SK-N-SH (cell line): ENCODE measurements at regions not wholly inside any gene's neighbourhood (a gene's known extent, or its start where the extent isn't known, plus 50 kb on each side); places are given as distances from the start of the nearest gene placed in this dataset.

Source experiments
- CTCF ChIA-PET: fragments of 300-600, 350-600 bp; formaldehyde crosslinking; extraction: SDS; loops from one replicate; lab custom pipeline; 2021; lab: Yijun Ruan, JAX
- POLR2A ChIA-PET: fragments of 350-600 bp; sonication (Branson Sonifier 250); formaldehyde crosslinking; extraction: SDS; loops from one replicate; lab custom pipeline; 2020; ENCODE audit warnings: antibody characterized with exemption, inconsistent platforms; lab: Yijun Ruan, JAX
- DNase-seq: peaks from one replicate; pipeline ENCODE4 v3.0.0; 2012
- H2AFZ ChIP-seq: fragments of 200-600 bp; sonication (generic); 2 replicates; pipeline ENCODE4 v1.8.1; 2016; ENCODE audit warnings: antibody characterized with exemption, mild to moderate bottlenecking, low read depth
- H3F3A ChIP-seq: fragments of 200-600 bp; sonication (generic); replicated peaks from 2 replicates; pipeline ENCODE3; 2016; ENCODE audit warnings: antibody characterized with exemption, mild to moderate bottlenecking; ENCODE audit not compliant: insufficient read depth
- H3K27ac ChIP-seq, 2 experiments: fragments of 200-500 bp in 1 of 2; fragments of 200-600 bp in 1 of 2; sonication (Bioruptor generic) in 1 of 2; sonication (generic), shearing (Covaris generic) in 1 of 2; 2 replicates each; pipeline versions ENCODE4 v1.5.1 to v1.6.1; 2014 to 2016; ENCODE audit warnings: low read depth in 2 of 2, inconsistent platforms in 1 of 2, low read length in 1 of 2, mild to moderate bottlenecking in 1 of 2, mixed read lengths in 1 of 2
- H3K27me3 ChIP-seq: fragments of 200-600 bp; sonication (generic), shearing (Covaris generic); 2 replicates; pipeline ENCODE4 v1.6.1; 2016; ENCODE audit warnings: mixed run types; ENCODE audit not compliant: insufficient read depth
- H3K36me3 ChIP-seq, 2 experiments: fragments of 200-500 bp in 1 of 2; fragments of 200-600 bp in 1 of 2; sonication (Bioruptor generic) in 1 of 2; sonication (generic) in 1 of 2; replicated peaks in 1 of 2; 2 replicates each; pipeline versions ENCODE3 to v1.5.1; 2014 to 2016; ENCODE audit warnings: low read length in 1 of 2, mild to moderate bottlenecking in 1 of 2; ENCODE audit not compliant: insufficient read depth in 2 of 2, control insufficient read depth in 1 of 2
- H3K4me1 ChIP-seq, 2 experiments: fragments of 200-500 bp in 1 of 2; fragments of 200-600 bp in 1 of 2; sonication (Bioruptor generic) in 1 of 2; sonication (generic), shearing (Covaris generic) in 1 of 2; 2 replicates each; pipeline versions ENCODE4 v1.5.1 to v1.6.1; 2014 to 2016; ENCODE audit warnings: low read depth in 1 of 2, low read length in 1 of 2, mixed run types in 1 of 2; ENCODE audit not compliant: insufficient read depth in 2 of 2, control insufficient read depth in 1 of 2
- H3K4me2 ChIP-seq: fragments of 200-600 bp; sonication (generic), shearing (Covaris generic); 2 replicates; pipeline ENCODE4 v1.6.1; 2017; ENCODE audit warnings: mixed run types
- H3K4me3 ChIP-seq, 2 experiments: fragments of 200-500 bp in 1 of 2; fragments of 200-600 bp in 1 of 2; sonication (Bioruptor generic) in 1 of 2; sonication (generic), shearing (Covaris generic) in 1 of 2; 2 replicates each; pipeline versions ENCODE4 v1.5.1 to v1.8.1; 2014 to 2016; ENCODE audit warnings: low read depth in 2 of 2, inconsistent platforms in 1 of 2, low read length in 1 of 2, mild to moderate bottlenecking in 1 of 2, mixed read lengths in 1 of 2, moderate library complexity in 1 of 2
- H3K79me2 ChIP-seq: fragments of 200-600 bp; sonication (generic); 2 replicates; pipeline ENCODE4 v1.8.1; 2017; ENCODE audit warnings: mild to moderate bottlenecking; ENCODE audit not compliant: insufficient read depth
- H3K9ac ChIP-seq: fragments of 200-600 bp; sonication (generic); 2 replicates; pipeline ENCODE4 v1.6.1; 2017; ENCODE audit warnings: mixed run types
- H3K9me2 ChIP-seq: fragments of 200-600 bp; sonication (generic); 2 replicates; pipeline ENCODE4 v1.6.1; 2017; ENCODE audit warnings: mixed run types
- H3K9me3 ChIP-seq: fragments of 200-600 bp; sonication (generic); 2 replicates; pipeline ENCODE4 v1.6.1; 2017; ENCODE audit warnings: mixed run types, mild to moderate bottlenecking, moderate library complexity
- H4K20me1 ChIP-seq: fragments of 200-600 bp; sonication (generic); 2 replicates; pipeline ENCODE4 v1.6.1; 2017; ENCODE audit warnings: mild to moderate bottlenecking, mixed run types; ENCODE audit not compliant: insufficient read depth
- FOXJ3 ChIP-seq: sonication (generic); formaldehyde crosslinking; IDR thresholded peaks from 2 replicates; pipeline ENCODE4 v1.5.1; 2020; ENCODE audit warnings: mild to moderate bottlenecking, missing genetic modification reagents
- FOXM1 ChIP-seq: IDR thresholded peaks from 2 replicates; pipeline ENCODE4 v1.4.0; 2012; ENCODE audit warnings: low read depth, mild to moderate bottlenecking
- GATA2 ChIP-seq: sonication (generic); formaldehyde crosslinking; IDR thresholded peaks from 2 replicates; pipeline ENCODE4 v1.5.0; 2020; ENCODE audit warnings: mild to moderate bottlenecking, missing genetic modification reagents
- MEF2A ChIP-seq: IDR thresholded peaks from 2 replicates; pipeline ENCODE4 v1.4.0; 2012; ENCODE audit warnings: low read depth, borderline replicate concordance
- NRF1 ChIP-seq: IDR thresholded peaks from 2 replicates; pipeline ENCODE4 v1.6.1; 2012; ENCODE audit warnings: low read depth, mild to moderate bottlenecking, low read length
- POLR2AphosphoS5 ChIP-seq: IDR thresholded peaks from 2 replicates; pipeline ENCODE4 v1.6.1; 2012; ENCODE audit warnings: low read depth, low read length
- RCOR1 ChIP-seq: fragments of 150-350 bp; IDR thresholded peaks from 2 replicates; pipeline ENCODE4 v1.6.1; 2017; ENCODE audit warnings: antibody characterized with exemption, low read length
- RFX5 ChIP-seq: IDR thresholded peaks from 2 replicates; pipeline ENCODE4 v1.6.1; 2012; ENCODE audit warnings: mild to moderate bottlenecking, improper control_type of control experiment, low read length
- RXRA ChIP-seq: IDR thresholded peaks from 2 replicates; pipeline ENCODE4 v1.4.0; 2012; ENCODE audit warnings: low read depth, mild to moderate bottlenecking, borderline replicate concordance
- TCF12 ChIP-seq: IDR thresholded peaks from 2 replicates; pipeline ENCODE4 v1.4.0; 2012
- WGBS: methylation state at CpG from one replicate; pipeline ENCODE4 v1.1.6; 2017; ENCODE audit warnings: low lambda C conversion rate; 5-methylcytosine and 5-hydroxymethylcytosine counted together
- TF ChIP-seq, protein P1 (sequence below): IDR thresholded peaks from 2 replicates; pipeline ENCODE4; 2012
- TF ChIP-seq, protein P2 (sequence below): fragments of 150-350 bp; IDR thresholded peaks from 2 replicates; pipeline ENCODE4 v1.6.1; 2017; ENCODE audit warnings: antibody characterized with exemption, low read length, low read depth, borderline replicate concordance

DNA sequence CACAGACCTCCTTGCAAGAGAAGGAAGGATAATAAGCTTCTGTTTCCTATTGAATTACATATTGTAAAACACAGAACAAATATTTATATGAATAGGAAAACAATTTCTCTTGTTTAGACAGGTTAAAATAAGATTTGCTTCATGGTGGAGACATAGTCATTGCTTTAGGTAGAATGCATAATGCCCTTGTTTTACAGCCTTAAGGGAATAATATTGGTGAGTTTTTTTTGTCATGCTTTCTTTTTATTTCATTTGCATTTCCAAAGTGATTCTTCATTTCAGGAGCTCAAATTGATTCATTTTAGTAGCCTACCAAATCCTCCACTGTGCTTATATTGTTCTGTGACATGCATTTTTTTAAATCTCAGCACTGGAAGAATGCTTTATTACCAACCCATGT, 690.7 kb downstream of the OLFM4 start:
- CTCF ChIA-PET = no interaction called here
- Histone ChIP-seq H3K9ac (no peak overlapping the region), H3K9me3 (no peaks in the 10 kb centered on the region), H3F3A (no peaks in the 10 kb centered on the region), H3K4me1 (no peaks in the 10 kb centered on the region), H4K20me1 (no peaks in the 10 kb centered on the region), H3K79me2 (no peaks in the 10 kb centered on the region), H3K9me2 (no peaks in the 10 kb centered on the region), H3K4me2 (no peak overlapping the region), H3K27ac (no peak overlapping the region), H2AFZ (no peak overlapping the region), H3K4me3 (no peak overlapping the region), H3K36me3 (no peaks in the 10 kb centered on the region), H3K27me3 (no peaks in the 10 kb centered on the region)
- no peak for DNase-seq
- POLR2A ChIA-PET = no interaction called here
- TF ChIP-seq POLR2AphosphoS5 (no peak), NRF1 (no peak), FOXJ3 (no peak), RXRA (no peak), GATA2 (CRISPR knock-in tag) (no peak), RCOR1 (no peak), MEF2A (no peak), FOXM1 (no peak)
- TF ChIP-seq, protein P1, sequence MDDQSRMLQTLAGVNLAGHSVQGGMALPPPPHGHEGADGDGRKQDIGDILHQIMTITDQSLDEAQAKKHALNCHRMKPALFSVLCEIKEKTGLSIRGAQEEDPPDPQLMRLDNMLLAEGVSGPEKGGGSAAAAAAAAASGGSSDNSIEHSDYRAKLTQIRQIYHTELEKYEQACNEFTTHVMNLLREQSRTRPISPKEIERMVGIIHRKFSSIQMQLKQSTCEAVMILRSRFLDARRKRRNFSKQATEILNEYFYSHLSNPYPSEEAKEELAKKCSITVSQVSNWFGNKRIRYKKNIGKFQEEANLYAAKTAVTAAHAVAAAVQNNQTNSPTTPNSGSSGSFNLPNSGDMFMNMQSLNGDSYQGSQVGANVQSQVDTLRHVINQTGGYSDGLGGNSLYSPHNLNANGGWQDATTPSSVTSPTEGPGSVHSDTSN = no peak
- TF ChIP-seq, protein P2, sequence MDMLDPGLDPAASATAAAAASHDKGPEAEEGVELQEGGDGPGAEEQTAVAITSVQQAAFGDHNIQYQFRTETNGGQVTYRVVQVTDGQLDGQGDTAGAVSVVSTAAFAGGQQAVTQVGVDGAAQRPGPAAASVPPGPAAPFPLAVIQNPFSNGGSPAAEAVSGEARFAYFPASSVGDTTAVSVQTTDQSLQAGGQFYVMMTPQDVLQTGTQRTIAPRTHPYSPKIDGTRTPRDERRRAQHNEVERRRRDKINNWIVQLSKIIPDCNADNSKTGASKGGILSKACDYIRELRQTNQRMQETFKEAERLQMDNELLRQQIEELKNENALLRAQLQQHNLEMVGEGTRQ = no peak

DNA sequence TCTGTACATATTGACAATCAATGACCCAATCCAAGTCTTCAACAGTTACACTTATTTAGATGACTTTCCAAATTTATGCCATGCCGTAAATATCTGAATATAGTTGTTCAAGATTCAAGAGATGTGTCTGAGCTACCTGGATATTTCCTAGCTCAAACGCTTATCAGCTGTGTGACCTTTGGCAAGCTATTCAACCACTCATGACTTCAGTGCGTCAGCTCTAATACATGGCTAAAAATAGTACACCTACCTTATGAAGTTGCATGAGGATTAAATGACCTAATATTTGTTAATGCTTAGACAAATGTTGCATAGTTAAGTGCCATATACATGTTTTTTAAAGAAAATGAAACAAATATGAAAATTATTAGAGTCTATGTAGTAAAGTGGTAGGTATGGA, 704.1 kb downstream of the OLFM4 start:
- H3K27me3 ChIP-seq = no peaks in the 10 kb centered on the region
- H3K4me3 ChIP-seq = no peak overlapping the region
- DNase-seq = no peak
- no peaks in the 10 kb centered on the region for H3K9me2 ChIP-seq
- H3K27ac ChIP-seq = no peak overlapping the region
- ChIA-PET CTCF (no interaction called here), POLR2A (no interaction called here)
- no peaks in the 10 kb centered on the region for H3K79me2 ChIP-seq
- H2AFZ ChIP-seq = no peak overlapping the region
- no peak overlapping the region for H3K4me2 ChIP-seq
- H3K9me3 ChIP-seq = no peaks in the 10 kb centered on the region
- 35% methylated on average over 3 of the region's 3 CpGs for WGBS
- TF ChIP-seq RCOR1 (no peak), FOXJ3 (no peak), TCF12 (no peak), RXRA (no peak), RFX5 (no peak), POLR2AphosphoS5 (no peak)
- no peaks in the 10 kb centered on the region for H3K36me3 ChIP-seq
- no peaks in the 10 kb centered on the region for H3F3A ChIP-seq
- no peak overlapping the region for H3K9ac ChIP-seq
- no peaks in the 10 kb centered on the region for H4K20me1 ChIP-seq
- H3K4me1 ChIP-seq = no peaks in the 10 kb centered on the region

DNA sequence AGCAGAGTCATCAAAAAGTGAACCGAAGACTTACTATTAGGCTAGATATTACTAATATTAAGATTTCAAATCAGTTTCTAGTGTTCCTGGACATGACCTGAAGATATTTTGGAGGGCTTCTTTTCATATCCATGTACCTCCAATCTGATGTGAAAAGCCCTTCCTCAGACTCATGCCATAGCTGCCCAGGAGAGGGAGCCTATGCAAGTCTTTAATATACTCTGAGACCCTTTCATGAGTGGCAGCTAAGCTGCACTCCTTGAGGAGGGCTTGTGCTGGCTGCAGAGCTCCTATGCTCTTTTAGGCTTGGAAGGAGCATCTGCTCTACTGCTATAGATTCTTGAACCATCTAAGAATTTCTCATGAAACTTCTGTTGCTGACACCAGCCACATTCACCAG, 715.3 kb downstream of the OLFM4 start:
- no peaks in the 10 kb centered on the region; a peak in 1 of 4 replicates for H3K4me1 ChIP-seq
- no peak overlapping the region for H3K9ac ChIP-seq
- H2AFZ ChIP-seq = no peak overlapping the region
- no peaks in the 10 kb centered on the region for H3K79me2 ChIP-seq
- no peak for TF ChIP-seq TCF12
- ChIA-PET CTCF (no interaction called here), POLR2A (no interaction called here)
- no peaks in the 10 kb centered on the region for H3K36me3 ChIP-seq
- H3K27ac ChIP-seq = no peak overlapping the region
- 0 out of 2 replicates have a peak, but pooled peaks cover 4% of the 10 kb centered on the region for H3K9me3 ChIP-seq
- H3F3A ChIP-seq = no peaks in the 10 kb centered on the region
- DNase-seq = no peak
- H4K20me1 ChIP-seq = no peaks in the 10 kb centered on the region
- no peaks in the 10 kb centered on the region for H3K9me2 ChIP-seq
- 44% methylated on average over 1 of the region's 1 CpG for WGBS
- H3K4me2 ChIP-seq = no peak overlapping the region
- no peak overlapping the region for H3K4me3 ChIP-seq
- no peaks in the 10 kb centered on the region for H3K27me3 ChIP-seq
